DND-41 (cell line): ENCODE measurements at regions not wholly inside any gene's neighbourhood (a gene's known extent, or its start where the extent isn't known, plus 50 kb on each side); places are given as distances from the start of the nearest gene placed in this dataset.
"Not testable (repeated sequence)": the region's sequence is repeated elsewhere in the genome, so short reads cannot be mapped to it uniquely, and the experiment has no call there.

Source experiments
- CTCF ChIP-seq: IDR thresholded peaks from 2 replicates; pipeline ENCODE4 v1.5.1; 2012; ENCODE audit warnings: borderline replicate concordance, low read length, moderate library complexity, mild to moderate bottlenecking; ENCODE audit not compliant: poor library complexity, severe bottlenecking; ENCODE audit errors: extremely low read depth
- EZH2 ChIP-seq: IDR thresholded peaks from 3 replicates; pipeline ENCODE4 v1.6.1; 2012; ENCODE audit warnings: borderline replicate concordance, low read depth, mild to moderate bottlenecking, moderate library complexity, low read length, inconsistent platforms; ENCODE audit not compliant: severe bottlenecking

- TF ChIP-seq CTCF, EZH2: not testable (repeated sequence)
These were observed 368.5 kb downstream of the PTPRU start for GRCh38 chr1:29604796-29605195.
